HEK293T (cell line): ENCODE measurements at regions not wholly inside any gene's neighbourhood (a gene's known extent, or its start where the extent isn't known, plus 50 kb on each side); places are given as distances from the start of the nearest gene placed in this dataset.

ENCODE experiments used
- ELF4 ChIP-seq: fragments of 450-650 bp; IDR thresholded peaks from 2 replicates; pipeline ENCODE4 v1.6.1; 2017; ENCODE audit warnings: antibody characterized with exemption
- FOXA1 ChIP-seq: fragments of 450-650 bp; IDR thresholded peaks from 2 replicates; pipeline ENCODE4 v1.6.1; 2016; ENCODE audit warnings: mild to moderate bottlenecking
- LEF1 ChIP-seq: fragments of 450-650 bp; IDR thresholded peaks from 2 replicates; pipeline ENCODE4 v1.6.1; 2017; ENCODE audit warnings: mild to moderate bottlenecking, borderline replicate concordance
- ZNF384 ChIP-seq: fragments of 450-650 bp; IDR thresholded peaks from 2 replicates; pipeline ENCODE4 v1.6.1; 2016

DNA sequence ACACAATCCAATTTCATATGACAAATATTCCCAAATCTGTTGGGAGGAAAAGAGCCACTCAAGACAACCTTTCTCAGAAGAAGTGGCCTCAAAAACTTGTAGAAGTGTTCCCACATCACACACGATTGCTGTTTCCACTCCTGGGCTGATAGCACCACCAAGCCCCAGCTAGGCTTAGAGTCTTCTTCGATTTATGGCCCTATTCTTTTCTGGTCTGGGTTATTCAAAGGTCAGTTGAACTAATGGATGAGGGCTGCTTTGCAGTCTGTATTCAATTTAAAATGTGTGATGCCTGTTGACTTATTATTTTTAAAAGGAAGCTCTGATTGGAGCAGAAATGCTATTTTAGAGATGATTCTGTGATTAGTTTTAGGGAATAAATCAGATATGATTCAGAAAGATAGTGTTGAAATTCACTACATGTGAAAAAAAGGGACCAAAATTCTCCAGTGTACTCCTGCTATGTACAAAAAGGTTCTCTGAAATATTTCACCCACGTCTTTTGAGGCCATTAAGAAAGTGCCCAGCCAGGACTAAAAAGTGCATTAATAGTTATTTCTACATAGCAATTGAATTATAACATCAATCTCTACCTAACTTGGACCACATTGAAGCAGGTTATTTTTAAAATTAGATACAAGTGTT is 57.3 kb upstream of the SPON1 start:
- no peak for TF ChIP-seq ELF4
- no peak for TF ChIP-seq ZNF384
- no peak for TF ChIP-seq FOXA1
- TF ChIP-seq LEF1: no peak
